SK-N-SH treated with all-trans-retinoic acid at 6 μM for 48 hours (cell line): ENCODE measurements at regions not wholly inside any gene's neighbourhood (a gene's known extent, or its start where the extent isn't known, plus 50 kb on each side); places are given as distances from the start of the nearest gene placed in this dataset.

ENCODE experiments used
- ATAC-seq: fragments of 200-7000 bp; cut with Tn5 transposase; 3 replicates; pipeline ENCODE4 v1.9.1; 2020; ENCODE audit warnings: mild to moderate bottlenecking, moderate library complexity
- ARNTL ChIP-seq: fragments of 450-650 bp; formaldehyde crosslinking; IDR thresholded peaks from 2 replicates; pipeline ENCODE4 v1.5.0; 2020; ENCODE audit warnings: low read depth, mild to moderate bottlenecking, moderate library complexity, borderline replicate concordance
- BACH2 ChIP-seq: fragments of 250-450 bp; sonication (Bioruptor Pico); IDR thresholded peaks from 2 replicates; pipeline ENCODE4 v1.9.0; 2021; ENCODE audit warnings: mild to moderate bottlenecking, borderline replicate concordance
- CREB5 ChIP-seq: fragments of 250-450 bp; sonication (Bioruptor Pico); IDR thresholded peaks from 2 replicates; pipeline ENCODE4 v1.5.1; 2020; ENCODE audit warnings: low read depth, mild to moderate bottlenecking, moderate library complexity
- CSDC2 ChIP-seq: fragments of 250-450 bp; sonication (Bioruptor Pico); IDR thresholded peaks from 2 replicates; pipeline ENCODE4 v1.5.0; 2020; ENCODE audit warnings: mild to moderate bottlenecking, moderate library complexity
- ESRRG ChIP-seq: fragments of 250-450 bp; sonication (Bioruptor Pico); IDR thresholded peaks from 2 replicates; pipeline ENCODE4 v1.6.1; 2021; ENCODE audit warnings: mild to moderate bottlenecking
- ISL1 ChIP-seq: fragments of 250-450 bp; sonication (Bioruptor Pico); IDR thresholded peaks from 2 replicates; pipeline ENCODE4 v2.1.2; 2022; ENCODE audit warnings: mild to moderate bottlenecking, moderate library complexity
- OSR1 ChIP-seq: fragments of 250-450 bp; sonication (Bioruptor Pico); IDR thresholded peaks from 2 replicates; pipeline ENCODE4 v1.8.0; 2022; ENCODE audit warnings: moderate library complexity, mild to moderate bottlenecking, inconsistent platforms
- PPARA ChIP-seq: fragments of 250-450 bp; sonication (Bioruptor Pico); IDR thresholded peaks from 2 replicates; pipeline ENCODE4 v1.5.0; 2020; ENCODE audit warnings: mild to moderate bottlenecking, borderline replicate concordance
- RARB ChIP-seq: fragments of 250-450 bp; sonication (Bioruptor Pico); IDR thresholded peaks from 2 replicates; pipeline ENCODE4 v1.8.0; 2021; ENCODE audit warnings: mild to moderate bottlenecking, moderate library complexity
- TCF4 ChIP-seq: fragments of 250-450 bp; sonication (Bioruptor Pico); IDR thresholded peaks from 2 replicates; pipeline ENCODE4 v1.8.0; 2021; ENCODE audit warnings: mild to moderate bottlenecking, moderate library complexity, borderline replicate concordance
- TOX ChIP-seq: fragments of 250-450 bp; sonication (Bioruptor Pico); IDR thresholded peaks from 2 replicates; pipeline ENCODE4 v1.8.0; 2021; ENCODE audit warnings: mild to moderate bottlenecking, moderate library complexity, borderline replicate concordance
- ZC3H10 ChIP-seq: fragments of 250-450 bp; sonication (Bioruptor Pico); IDR thresholded peaks from 2 replicates; pipeline ENCODE4 v1.5.1; 2021; ENCODE audit warnings: mild to moderate bottlenecking, moderate library complexity
- ZFP3 ChIP-seq: fragments of 250-450 bp; sonication (Bioruptor Pico); IDR thresholded peaks from 2 replicates; pipeline ENCODE4 v1.5.0; 2020; ENCODE audit warnings: mild to moderate bottlenecking, moderate library complexity
- ZFP30 ChIP-seq: fragments of 450-650 bp; formaldehyde crosslinking; IDR thresholded peaks from 2 replicates; pipeline ENCODE4 v1.5.0; 2022; ENCODE audit warnings: mild to moderate bottlenecking, moderate library complexity
- ZNF565 ChIP-seq: fragments of 450-650 bp; formaldehyde crosslinking; conservative IDR thresholded peaks from 2 replicates; pipeline ENCODE4 v1.5.0; 2020; ENCODE audit warnings: low read depth, mild to moderate bottlenecking, moderate library complexity
- ZNF70 ChIP-seq: fragments of 450-650 bp; formaldehyde crosslinking; IDR thresholded peaks from 2 replicates; pipeline ENCODE4 v1.5.0; 2020; ENCODE audit warnings: mild to moderate bottlenecking, moderate library complexity
- ZNF8 ChIP-seq: fragments of 450-650 bp; formaldehyde crosslinking; IDR thresholded peaks from 2 replicates; pipeline ENCODE4 v1.5.0; 2020; ENCODE audit warnings: mild to moderate bottlenecking, moderate library complexity
- TF ChIP-seq, protein P1 (sequence below): fragments of 250-450 bp; sonication (Bioruptor Pico); IDR thresholded peaks from 2 replicates; pipeline ENCODE4 v1.5.1; 2021; ENCODE audit warnings: mild to moderate bottlenecking, moderate library complexity
- TF ChIP-seq, protein P2 (sequence below): fragments of 250-450 bp; sonication (Bioruptor Pico); IDR thresholded peaks from 2 replicates; pipeline ENCODE4 v1.8.0; 2021; ENCODE audit warnings: low read depth, mild to moderate bottlenecking, moderate library complexity, borderline replicate concordance
- TF ChIP-seq, protein P3 (sequence below): fragments of 250-450 bp; sonication (Bioruptor Pico); IDR thresholded peaks from 2 replicates; pipeline ENCODE4 v1.8.0; 2020; ENCODE audit warnings: mild to moderate bottlenecking, moderate library complexity, borderline replicate concordance

GRCh38 chr21:22231013-22231412, 1232.8 kb downstream of the NCAM2 start:
- no peak for ATAC-seq
- TF ChIP-seq ESRRG (CRISPR knock-in tag) (no peak), TCF4 (CRISPR knock-in tag) (no peak), PPARA (CRISPR knock-in tag) (no peak), ZFP30 (no peak), TOX (no peak), ZNF8 (CRISPR knock-in tag) (no peak), ZNF565 (no peak), ZC3H10 (no peak), CSDC2 (CRISPR knock-in tag) (no peak), BACH2 (CRISPR knock-in tag) (no peak)
- TF ChIP-seq, protein P1, sequence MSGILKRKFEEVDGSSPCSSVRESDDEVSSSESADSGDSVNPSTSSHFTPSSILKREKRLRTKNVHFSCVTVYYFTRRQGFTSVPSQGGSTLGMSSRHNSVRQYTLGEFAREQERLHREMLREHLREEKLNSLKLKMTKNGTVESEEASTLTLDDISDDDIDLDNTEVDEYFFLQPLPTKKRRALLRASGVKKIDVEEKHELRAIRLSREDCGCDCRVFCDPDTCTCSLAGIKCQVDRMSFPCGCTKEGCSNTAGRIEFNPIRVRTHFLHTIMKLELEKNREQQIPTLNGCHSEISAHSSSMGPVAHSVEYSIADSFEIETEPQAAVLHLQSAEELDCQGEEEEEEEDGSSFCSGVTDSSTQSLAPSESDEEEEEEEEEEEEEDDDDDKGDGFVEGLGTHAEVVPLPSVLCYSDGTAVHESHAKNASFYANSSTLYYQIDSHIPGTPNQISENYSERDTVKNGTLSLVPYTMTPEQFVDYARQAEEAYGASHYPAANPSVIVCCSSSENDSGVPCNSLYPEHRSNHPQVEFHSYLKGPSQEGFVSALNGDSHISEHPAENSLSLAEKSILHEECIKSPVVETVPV (CRISPR knock-in tag) = no peak

DNA sequence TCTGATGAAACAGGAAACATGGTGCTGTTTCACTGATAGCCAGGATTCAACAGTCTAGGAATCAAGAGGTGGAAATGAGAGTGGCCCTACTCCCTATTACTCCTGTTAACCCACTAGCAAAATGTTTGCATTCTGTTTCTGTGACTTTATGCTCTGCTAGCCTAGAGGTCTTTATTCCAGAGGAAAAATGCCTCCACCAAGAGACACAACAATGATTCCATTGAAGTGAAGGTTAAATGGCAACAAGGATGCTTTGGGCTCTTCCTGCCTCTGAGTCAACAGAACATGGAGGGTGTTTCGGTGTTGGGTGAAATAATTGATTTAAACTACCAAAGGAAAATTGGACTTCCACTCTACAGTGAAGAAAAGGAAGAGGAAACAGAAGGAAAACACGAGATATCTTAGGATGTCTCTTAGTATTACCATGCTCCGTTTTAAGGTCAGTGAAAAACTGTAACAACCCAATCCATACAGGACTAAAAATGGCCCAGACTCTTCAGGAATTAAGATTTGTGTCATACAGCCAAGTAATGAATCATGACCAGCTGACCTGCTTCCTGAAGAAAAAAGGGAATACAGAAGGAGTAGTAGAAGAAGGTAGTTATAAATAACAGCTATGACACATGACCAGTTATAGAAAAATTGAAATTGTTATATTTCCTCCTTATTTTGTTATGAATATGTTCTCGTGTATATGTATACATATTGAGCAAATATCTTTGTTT, 1237.8 kb downstream of the NCAM2 start:
- ATAC-seq = no peak
- no peak for TF ChIP-seq ZNF8 (CRISPR knock-in tag)
- TF ChIP-seq, protein P1 (CRISPR knock-in tag) = no peak
- TF ChIP-seq TOX = no peak
- TF ChIP-seq, all 23 proteins: peak for 0

GRCh38 chr21:22244516-22244915, 1246.3 kb downstream of the NCAM2 start:
- ATAC-seq = peak; percentile 44; the same call in 2 of the 3 replicates
- TF ChIP-seq ZNF70 = no peak
- TF ChIP-seq ZC3H10 = 0 out of 2 replicates have a peak, but pooled peaks have one; percentile 44
- no peak for TF ChIP-seq CREB5
- TF ChIP-seq ISL1 (CRISPR knock-in tag) = 0 out of 2 replicates have a peak, but pooled peaks have one; percentile 23
- TF ChIP-seq, all 23 proteins: peak for 2

GRCh38 chr21:22250355-22250754, 1252.1 kb downstream of the NCAM2 start:
- ATAC-seq = no peak
- TF ChIP-seq ZFP3 = no peak
- no peak for TF ChIP-seq RARB
- no peak for TF ChIP-seq ARNTL (CRISPR knock-in tag)
- TF ChIP-seq ESRRG (CRISPR knock-in tag) = no peak
- TF ChIP-seq BACH2 (CRISPR knock-in tag) = no peak
- TF ChIP-seq, protein P2, sequence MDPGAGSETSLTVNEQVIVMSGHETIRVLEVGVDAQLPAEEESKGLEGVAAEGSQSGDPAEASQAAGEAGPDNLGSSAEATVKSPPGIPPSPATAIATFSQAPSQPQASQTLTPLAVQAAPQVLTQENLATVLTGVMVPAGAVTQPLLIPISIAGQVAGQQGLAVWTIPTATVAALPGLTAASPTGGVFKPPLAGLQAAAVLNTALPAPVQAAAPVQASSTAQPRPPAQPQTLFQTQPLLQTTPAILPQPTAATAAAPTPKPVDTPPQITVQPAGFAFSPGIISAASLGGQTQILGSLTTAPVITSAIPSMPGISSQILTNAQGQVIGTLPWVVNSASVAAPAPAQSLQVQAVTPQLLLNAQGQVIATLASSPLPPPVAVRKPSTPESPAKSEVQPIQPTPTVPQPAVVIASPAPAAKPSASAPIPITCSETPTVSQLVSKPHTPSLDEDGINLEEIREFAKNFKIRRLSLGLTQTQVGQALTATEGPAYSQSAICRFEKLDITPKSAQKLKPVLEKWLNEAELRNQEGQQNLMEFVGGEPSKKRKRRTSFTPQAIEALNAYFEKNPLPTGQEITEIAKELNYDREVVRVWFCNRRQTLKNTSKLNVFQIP (CRISPR knock-in tag) = no peak

GRCh38 chr21:22253761-22254160, 1255.6 kb downstream of the NCAM2 start:
- TF ChIP-seq ARNTL (CRISPR knock-in tag) (no peak), BACH2 (CRISPR knock-in tag) (no peak), ISL1 (CRISPR knock-in tag) (no peak), ZNF70 (no peak), ZFP30 (no peak), PPARA (CRISPR knock-in tag) (no peak), OSR1 (no peak)
- TF ChIP-seq, protein P2 (CRISPR knock-in tag) = no peak
- TF ChIP-seq, protein P1 (CRISPR knock-in tag) = no peak
- TF ChIP-seq, protein P3, sequence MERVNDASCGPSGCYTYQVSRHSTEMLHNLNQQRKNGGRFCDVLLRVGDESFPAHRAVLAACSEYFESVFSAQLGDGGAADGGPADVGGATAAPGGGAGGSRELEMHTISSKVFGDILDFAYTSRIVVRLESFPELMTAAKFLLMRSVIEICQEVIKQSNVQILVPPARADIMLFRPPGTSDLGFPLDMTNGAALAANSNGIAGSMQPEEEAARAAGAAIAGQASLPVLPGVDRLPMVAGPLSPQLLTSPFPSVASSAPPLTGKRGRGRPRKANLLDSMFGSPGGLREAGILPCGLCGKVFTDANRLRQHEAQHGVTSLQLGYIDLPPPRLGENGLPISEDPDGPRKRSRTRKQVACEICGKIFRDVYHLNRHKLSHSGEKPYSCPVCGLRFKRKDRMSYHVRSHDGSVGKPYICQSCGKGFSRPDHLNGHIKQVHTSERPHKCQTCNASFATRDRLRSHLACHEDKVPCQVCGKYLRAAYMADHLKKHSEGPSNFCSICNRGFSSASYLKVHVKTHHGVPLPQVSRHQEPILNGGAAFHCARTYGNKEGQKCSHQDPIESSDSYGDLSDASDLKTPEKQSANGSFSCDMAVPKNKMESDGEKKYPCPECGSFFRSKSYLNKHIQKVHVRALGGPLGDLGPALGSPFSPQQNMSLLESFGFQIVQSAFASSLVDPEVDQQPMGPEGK (CRISPR knock-in tag) = no peak
- no peak for ATAC-seq
